DOHH2 (cell line): ENCODE measurements at regions not wholly inside any gene's neighbourhood (a gene's known extent, or its start where the extent isn't known, plus 50 kb on each side); places are given as distances from the start of the nearest gene placed in this dataset.

Source experiments
- H3F3A ChIP-seq: fragments of 200-600 bp; sonication (generic), shearing (Covaris generic); 2 replicates; pipeline ENCODE4 v1.6.0; 2016; ENCODE audit warnings: antibody characterized with exemption, mild to moderate bottlenecking; ENCODE audit not compliant: control insufficient read depth, insufficient read depth
- H3K27ac ChIP-seq: fragments of 200-600 bp; sonication (generic); 2 replicates; pipeline ENCODE4 v1.5.1; 2014; ENCODE audit warnings: low read depth, mild to moderate bottlenecking, low read length, moderate library complexity
- H3K27me3 ChIP-seq: fragments of 200-600 bp; sonication (generic); 2 replicates; pipeline ENCODE4 v1.6.1; 2014; ENCODE audit warnings: mild to moderate bottlenecking, low read length, mixed read lengths; ENCODE audit not compliant: control insufficient read depth
- H3K36me3 ChIP-seq: fragments of 200-600 bp; sonication (generic); 2 replicates; pipeline ENCODE4 v1.6.1; 2014; ENCODE audit warnings: mild to moderate bottlenecking, low read length, moderate library complexity, mixed read lengths; ENCODE audit not compliant: control insufficient read depth
- H3K4me1 ChIP-seq: fragments of 200-600 bp; sonication (generic); 2 replicates; pipeline ENCODE4 v1.6.1; 2014; ENCODE audit warnings: mild to moderate bottlenecking, low read length, mixed read lengths; ENCODE audit not compliant: control insufficient read depth
- H3K4me2 ChIP-seq: fragments of 200-600 bp; sonication (generic); 2 replicates; pipeline ENCODE4 v1.6.0; 2014; ENCODE audit warnings: mild to moderate bottlenecking, low read length, moderate library complexity
- H3K4me3 ChIP-seq: fragments of 200-600 bp; sonication (generic); 2 replicates; pipeline ENCODE4 v1.5.1; 2014; ENCODE audit warnings: mild to moderate bottlenecking, low read length, mixed read lengths
- H3K79me2 ChIP-seq: fragments of 200-600 bp; sonication (generic); 2 replicates; pipeline ENCODE4 v1.6.1; 2014; ENCODE audit warnings: mild to moderate bottlenecking, low read length, mixed read lengths; ENCODE audit not compliant: control insufficient read depth
- H3K9me2 ChIP-seq: fragments of 200-600 bp; sonication (generic); replicated peaks from 2 replicates; pipeline ENCODE4 v1.6.1; 2014; ENCODE audit warnings: mild to moderate bottlenecking, low read length, mixed read lengths; ENCODE audit not compliant: control insufficient read depth
- H3K9me3 ChIP-seq: fragments of 200-600 bp; sonication (generic); 2 replicates; pipeline ENCODE4 v1.6.1; 2014; ENCODE audit warnings: antibody characterized with exemption, low read length, mixed read lengths; ENCODE audit not compliant: control insufficient read depth, insufficient read depth
- H4K20me1 ChIP-seq: fragments of 200-600 bp; sonication (generic); 2 replicates; pipeline ENCODE4 v1.6.0; 2014; ENCODE audit warnings: low read depth, mild to moderate bottlenecking, antibody characterized with exemption, low read length, moderate library complexity; ENCODE audit not compliant: control insufficient read depth, insufficient read depth
- CTCF ChIP-seq: fragments of 200-600 bp; sonication (generic); IDR thresholded peaks from one replicate; pipeline ENCODE4 v1.5.1; 2014; ENCODE audit warnings: antibody characterized with exemption, mild to moderate bottlenecking, low read depth, low read length; ENCODE audit not compliant: poor library complexity, severe bottlenecking
- EZH2phosphoT487 ChIP-seq: fragments of 200-600 bp; sonication (generic); IDR thresholded peaks from 2 replicates; pipeline ENCODE4 v1.6.1; 2017; ENCODE audit warnings: borderline replicate concordance, mild to moderate bottlenecking, antibody characterized with exemption, low read length, moderate library complexity, mixed read lengths

- no peaks in the 10 kb centered on the region for H3K79me2 ChIP-seq
- no peaks in the 10 kb centered on the region for H3F3A ChIP-seq
- H3K27ac ChIP-seq: no peak overlapping the region
- H3K27me3 ChIP-seq: no peaks in the 10 kb centered on the region
- TF ChIP-seq EZH2phosphoT487 (no peak), CTCF (no peak)
- H3K4me3 ChIP-seq: no peak overlapping the region
- H3K9me3 ChIP-seq: no peaks in the 10 kb centered on the region
- no peaks in the 10 kb centered on the region for H4K20me1 ChIP-seq
- no peak overlapping the region for H3K4me2 ChIP-seq
- no peaks in the 10 kb centered on the region for H3K4me1 ChIP-seq
- no peaks in the 10 kb centered on the region for H3K9me2 ChIP-seq
- H3K36me3 ChIP-seq: no peaks in the 10 kb centered on the region
Measured at GRCh38 chr15:87263871-87264270, 992.7 kb downstream of the NTRK3 start.

- no peaks in the 10 kb centered on the region for H3K36me3 ChIP-seq
- no peaks in the 10 kb centered on the region for H3K27me3 ChIP-seq
- H3K9me3 ChIP-seq: no peaks in the 10 kb centered on the region
- TF ChIP-seq EZH2phosphoT487 (no peak), CTCF (no peak)
- no peaks in the 10 kb centered on the region for H3K9me2 ChIP-seq
- no peaks in the 10 kb centered on the region for H3K4me1 ChIP-seq
- no peak overlapping the region for H3K4me2 ChIP-seq
- H3F3A ChIP-seq: no peaks in the 10 kb centered on the region
- no peak overlapping the region for H3K27ac ChIP-seq
- H3K79me2 ChIP-seq: no peaks in the 10 kb centered on the region
- no peaks in the 10 kb centered on the region for H4K20me1 ChIP-seq
- no peak overlapping the region for H3K4me3 ChIP-seq
Measured at GRCh38 chr15:87263296-87263695, 993.2 kb downstream of the NTRK3 start.

- no peaks in the 10 kb centered on the region for H3K79me2 ChIP-seq
Measured at GRCh38 chr15:87245592-87245991, 1010.9 kb downstream of the NTRK3 start.

More at GRCh38 chr15:87245592-87245991, 1010.9 kb downstream of the NTRK3 start:
- Histone ChIP-seq H3K9me2 (no peaks in the 10 kb centered on the region), H3K4me1 (no peaks in the 10 kb centered on the region), H3K4me3 (no peak overlapping the region), H3K36me3 (no peaks in the 10 kb centered on the region), H3K4me2 (no peak overlapping the region), H3F3A (no peaks in the 10 kb centered on the region), H3K27me3 (no peaks in the 10 kb centered on the region), H3K27ac (no peak overlapping the region), H4K20me1 (no peaks in the 10 kb centered on the region), H3K9me3 (no peaks in the 10 kb centered on the region)
- TF ChIP-seq CTCF (no peak), EZH2phosphoT487 (no peak)
